Kidney (tissue), 13 donors: ENCODE measurements at regions not wholly inside any gene's neighbourhood (a gene's known extent, or its start where the extent isn't known, plus 50 kb on each side); places are given as distances from the start of the nearest gene placed in this dataset.
"Not testable (repeated sequence)": the region's sequence is repeated elsewhere in the genome, so short reads cannot be mapped to it uniquely, and the experiment has no call there.

ENCODE experiments used
- DNase-seq, 5 donors: peaks; one replicate each; pipeline ENCODE4 v3.0.0-alpha.2; 2013 to 2020
- FAIRE-seq: peaks from 2 replicates; lab custom pipeline; 2012; peaks lifted over from hg19 to GRCh38; lab: Jason Lieb, UNC
- H3K27ac ChIP-seq, 2 donors: one replicate each; pipeline ENCODE4 v1.7.0; 2013; ENCODE audit warnings: low read depth in 2 of 2, low read length in 2 of 2, inconsistent platforms in 1 of 2
- H3K27me3 ChIP-seq: one replicate; pipeline ENCODE4 v1.7.1; 2013; ENCODE audit warnings: low read length, inconsistent platforms; ENCODE audit not compliant: control insufficient read depth, insufficient read depth
- H3K36me3 ChIP-seq, 3 donors: one replicate each; pipeline versions ENCODE4 v1.7.0 to v1.7.1; 2013; ENCODE audit warnings: low read length in 3 of 3, control low read depth in 1 of 3, inconsistent platforms in 1 of 3; ENCODE audit not compliant: insufficient read depth in 3 of 3, control insufficient read depth in 2 of 3
- H3K4me1 ChIP-seq, 3 donors: one replicate each; pipeline versions ENCODE4 v1.7.0 to v1.7.1; 2013; ENCODE audit warnings: low read length in 3 of 3, inconsistent platforms in 1 of 3, low read depth in 1 of 3; ENCODE audit not compliant: control insufficient read depth in 2 of 3, insufficient read depth in 2 of 3
- H3K4me3 ChIP-seq, 3 donors: one replicate each; pipeline versions ENCODE4 v1.7.0 to v1.8.1; 2013; ENCODE audit warnings: low read length in 3 of 3, control low read depth in 1 of 3, inconsistent platforms in 1 of 3
- H3K9ac ChIP-seq, 3 donors: one replicate each; pipeline versions ENCODE4 v1.7.0 to v1.7.1; 2013; ENCODE audit warnings: low read length in 3 of 3, control low read depth in 1 of 3, inconsistent platforms in 1 of 3
- H3K9me3 ChIP-seq, 3 donors: one replicate each; pipeline versions ENCODE4 v1.7.0 to v1.7.1; 2013; ENCODE audit warnings: low read length in 3 of 3, control low read depth in 1 of 3, inconsistent platforms in 1 of 3; ENCODE audit not compliant: control insufficient read depth in 2 of 3, insufficient read depth in 1 of 3
- CTCF ChIP-seq: IDR thresholded peaks from 3 replicates; pipeline ENCODE4 v1.5.1; 2012; ENCODE audit warnings: mild to moderate bottlenecking, moderate library complexity, borderline replicate concordance; ENCODE audit not compliant: insufficient read depth; ENCODE audit errors: extremely low read depth
- intact Hi-C: fragments of 100-400 bp; cut with DNase I; formaldehyde crosslinking; loops from one replicate; pipeline ENCODE4 v1.11.1; 2022
- donor health status: control.
- donor health status: control.
- donor health status: control.
- donor health status: control.
- donor health status: control.
- donor health status: DM: yes; HTN: yes; CAD: no.
- donor health status: Normal renal cell carcinoma (clear cell type).

- intact Hi-C loops = no loop called here
- no peak overlapping the region for H3K9ac ChIP-seq
- no peak for TF ChIP-seq CTCF
- H3K9me3 ChIP-seq = no peaks in the 10 kb centered on the region
- H3K27ac ChIP-seq = no peak overlapping the region
- H3K36me3 ChIP-seq = no peaks in the 10 kb centered on the region
- no peak overlapping the region for H3K4me3 ChIP-seq
- peaks cover 2 to 11% (median 6%) of the 10 kb centered on the region in 3 donors for H3K4me1 ChIP-seq
- no peaks in the 10 kb centered on the region for H3K27me3 ChIP-seq
- DNase-seq (no peak), FAIRE-seq (no peak)
Measured at GRCh38 chr20:58574469-58574868, 59.3 kb upstream of the APCDD1L start.

DNA sequence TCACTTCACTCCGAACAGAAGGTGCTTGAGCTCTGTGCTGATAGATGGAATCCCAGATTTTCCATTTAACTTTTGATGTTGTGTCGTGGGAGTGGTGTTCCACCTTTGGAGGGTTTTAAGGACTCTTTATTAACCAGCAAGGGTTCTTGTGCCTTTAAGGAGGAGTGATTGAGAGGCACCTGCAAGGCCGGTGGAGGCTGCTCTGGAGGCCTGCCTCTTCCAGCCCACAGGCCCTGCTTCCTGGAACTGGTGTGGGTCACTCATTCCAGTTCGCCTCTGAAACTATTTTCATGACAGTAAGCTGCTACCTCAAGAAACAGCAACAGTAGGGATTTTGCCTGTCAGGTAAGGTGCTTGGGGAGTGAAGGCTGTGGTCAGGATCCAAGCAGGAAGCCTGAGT, 58.8 kb upstream of the APCDD1L start:
- peak in 1 of 5 donors; percentile 38 for DNase-seq
- peaks cover 4 to 11% (median 6%) of the 10 kb centered on the region in 3 donors for H3K4me1 ChIP-seq
- H3K36me3 ChIP-seq = no peaks in the 10 kb centered on the region
- H3K9me3 ChIP-seq = no peaks in the 10 kb centered on the region
- intact Hi-C loops = no loop called here
- FAIRE-seq = no peak
- H3K27ac ChIP-seq = no peak overlapping the region
- no peak overlapping the region for H3K9ac ChIP-seq
- no peak for TF ChIP-seq CTCF
- no peak overlapping the region for H3K4me3 ChIP-seq
- no peaks in the 10 kb centered on the region for H3K27me3 ChIP-seq

DNA sequence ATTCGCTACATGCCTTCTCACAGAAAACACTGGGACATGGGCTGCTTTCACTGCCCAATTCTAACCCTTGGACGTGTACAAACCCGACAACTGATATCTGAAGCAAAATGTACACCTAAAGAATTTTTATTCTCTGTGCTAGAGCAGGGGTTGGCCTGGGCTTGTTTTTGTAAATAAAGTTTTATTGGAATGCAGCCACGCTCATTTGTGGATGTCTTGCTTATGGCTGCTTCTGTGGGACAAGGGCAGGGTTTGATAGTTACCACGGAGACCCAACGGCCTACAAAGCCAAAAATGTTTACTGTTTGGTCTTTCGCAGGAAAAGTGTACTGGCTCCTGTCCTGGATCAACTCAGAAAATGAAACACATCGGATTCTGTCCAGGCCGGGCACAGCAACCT, 58.1 kb upstream of the APCDD1L start:
- H3K9ac ChIP-seq = no peak overlapping the region
- no peak for TF ChIP-seq CTCF
- no peak overlapping the region for H3K4me3 ChIP-seq
- FAIRE-seq (no peak), DNase-seq (no peak)
- no peaks in the 10 kb centered on the region for H3K9me3 ChIP-seq
- no peak overlapping the region for H3K27ac ChIP-seq
- intact Hi-C loops = no loop called here
- no peaks in the 10 kb centered on the region for H3K27me3 ChIP-seq
- H3K36me3 ChIP-seq = no peaks in the 10 kb centered on the region
- H3K4me1 ChIP-seq = peaks cover 4 to 10% (median 6%) of the 10 kb centered on the region in 3 donors

- H3K4me1 ChIP-seq, intact Hi-C loops, H3K4me3 ChIP-seq, FAIRE-seq, H3K36me3 ChIP-seq, H3K9ac ChIP-seq, DNase-seq, H3K27me3 ChIP-seq, H3K9me3 ChIP-seq: not testable (repeated sequence)
- peak overlapping the region in 1 of 2 donors; percentile 8 for H3K27ac ChIP-seq
Measured at GRCh38 chr20:58572428-58572763, 57.2 kb upstream of the APCDD1L start.
